Spleen (tissue), 11 donors: ENCODE measurements at regions not wholly inside any gene's neighbourhood (a gene's known extent, or its start where the extent isn't known, plus 50 kb on each side); places are given as distances from the start of the nearest gene placed in this dataset.

Experiments used
- DNase-seq: peaks from one replicate; pipeline ENCODE4 v3.0.0-alpha.2; 2020
- H3K27ac ChIP-seq, 8 donors: fragments of 200-600 bp; sonication (generic) in 7 of 8; 1 replicate in 4 of 8; 2 replicates in 4 of 8; pipeline versions ENCODE4 v1.5.0 to v1.8.0; 2016 to 2021; ENCODE audit warnings: inconsistent platforms in 4 of 8, mild to moderate bottlenecking in 4 of 8, moderate library complexity in 1 of 8
- H3K27me3 ChIP-seq, 7 donors: fragments of 200-600 bp; sonication (generic) in 6 of 7; replicated peaks in 1 of 7; 1 replicate in 4 of 7; 2 replicates in 3 of 7; pipeline versions ENCODE4 v1.5.0 to v1.8.0; 2016 to 2021; ENCODE audit warnings: inconsistent platforms in 3 of 7, mild to moderate bottlenecking in 1 of 7
- H3K36me3 ChIP-seq, 6 donors: fragments of 200-600 bp; sonication (generic) in 5 of 6; 1 replicate in 4 of 6; 2 replicates in 2 of 6; pipeline versions ENCODE4 v1.5.0 to v1.8.0; 2016 to 2021; ENCODE audit warnings: inconsistent platforms in 2 of 6
- H3K4me1 ChIP-seq, 6 donors: fragments of 200-600 bp; sonication (generic) in 5 of 6; 1 replicate in 3 of 6; 2 replicates in 3 of 6; pipeline versions ENCODE4 v1.5.0 to v1.8.0; 2016 to 2021; ENCODE audit warnings: inconsistent platforms in 3 of 6
- H3K4me3 ChIP-seq, 8 donors: fragments of 200-600 bp; sonication (generic) in 7 of 8; 1 replicate in 4 of 8; 2 replicates in 4 of 8; pipeline versions ENCODE4 v1.5.0 to v1.8.0; 2016 to 2021; ENCODE audit warnings: inconsistent platforms in 4 of 8, mild to moderate bottlenecking in 4 of 8, moderate library complexity in 2 of 8
- H3K9me3 ChIP-seq, 8 donors: fragments of 200-600 bp; sonication (generic) in 7 of 8; 1 replicate in 4 of 8; 2 replicates in 4 of 8; pipeline versions ENCODE4 v1.5.0 to v1.8.0; 2016 to 2021; ENCODE audit warnings: inconsistent platforms in 4 of 8
- CTCF ChIP-seq, 11 experiments: fragments of 200-600 bp in 7 of 11; fragments of 450-650 bp in 4 of 11; sonication (generic) in 4 of 11; IDR thresholded peaks in 8 of 11; conservative IDR thresholded peaks in 3 of 11; 1 replicate in 7 of 11; 2 replicates in 4 of 11; pipeline versions ENCODE4 v1.4.0 to v1.8.0; 2016 to 2021; ENCODE audit warnings: antibody characterized with exemption in 11 of 11, inconsistent platforms in 4 of 11, mild to moderate bottlenecking in 1 of 11
- POLR2A ChIP-seq, 3 donors: fragments of 450-650 bp; IDR thresholded peaks; one replicate each; pipeline ENCODE4 v1.5.1; 2017; ENCODE audit warnings: antibody characterized with exemption in 3 of 3, mild to moderate bottlenecking in 1 of 3
- POLR2AphosphoS5 ChIP-seq, 3 donors: sonication (generic); formaldehyde crosslinking; IDR thresholded peaks; one replicate each; pipeline ENCODE4 v1.5.1; 2017; ENCODE audit warnings: antibody characterized with exemption in 3 of 3
- WGBS, 5 donors: extraction: QIAGEN DNeasy Blood & Tissue Kit in 3 of 5; methylation state at CpG; one replicate each; pipeline versions ENCODE4 v1.1.5 to v1.1.7; 2013 to 2018; 5-methylcytosine and 5-hydroxymethylcytosine counted together
- intact Hi-C: fragments of 100-400 bp; cut with DNase I; formaldehyde crosslinking; loops from one replicate; pipeline ENCODE4 v1.15.0; 2023; ENCODE audit warnings: low total_unique reads
- donor health status: healthy with polysubstance abuse.
- donor health status: DM: no; HTN: no; CAD: no; lungs with moderate emphysema.
- donor health status: DM: no; HTN: no; CAD: no.
- donor health status: Bipolar disorder and iron deficiency.
- donor health status: healthy.
- donor health status: DM: no; HTN: no; CAD: no.
- donor health status: DM: yes; HTN: yes; CAD: no.

GRCh38 chr6:112659912-112660311 lies 312.8 kb downstream of the RFPL4B start:
- Histone ChIP-seq H3K4me3 (no peak overlapping the region), H3K4me1 (no peaks in the 10 kb centered on the region), H3K27me3 (no peaks in the 10 kb centered on the region), H3K9me3 (no peaks in the 10 kb centered on the region), H3K36me3 (no peaks in the 10 kb centered on the region), H3K27ac (no peak overlapping the region)
- DNase-seq: no peak
- no peak for TF ChIP-seq POLR2AphosphoS5 (IDR thresholded peaks at IDR 0.05)
- no peak for TF ChIP-seq POLR2A (IDR thresholded peaks at IDR 0.05)
- no peak for TF ChIP-seq CTCF (IDR thresholded peaks at IDR 0.05 in 8 of 11, conservative IDR thresholded peaks at IDR 0.05 in 3 of 11)
- intact Hi-C loops: no loop called here

DNA sequence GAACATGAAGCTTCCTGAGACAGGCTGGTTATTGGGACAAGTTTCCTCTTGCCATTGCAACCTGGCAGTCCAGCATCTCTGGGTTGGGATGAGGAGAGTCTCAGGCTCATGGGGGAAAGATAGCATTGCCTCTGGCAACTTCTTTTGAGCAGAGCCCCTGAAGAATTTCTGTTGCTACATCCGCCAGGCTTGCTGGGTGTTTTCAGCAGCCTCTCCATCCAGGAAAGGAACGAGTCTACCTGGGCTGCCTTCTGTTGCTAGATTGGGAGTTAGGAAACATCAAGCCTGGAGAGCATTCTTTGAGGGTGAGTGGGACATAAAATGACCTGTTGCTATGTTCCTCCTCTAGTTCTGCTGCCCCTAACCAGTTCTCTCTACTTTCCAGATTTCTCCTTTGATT lies 313.5 kb downstream of the RFPL4B start:
- 79 to 95% (median 87%) methylated on average over 2 of the region's 2 CpGs for WGBS, 5 donors
- Histone ChIP-seq H3K27ac (no peak overlapping the region), H3K36me3 (no peaks in the 10 kb centered on the region), H3K4me3 (no peak overlapping the region), H3K4me1 (no peaks in the 10 kb centered on the region), H3K27me3 (no peaks in the 10 kb centered on the region), H3K9me3 (no peaks in the 10 kb centered on the region)
- DNase-seq: no peak
- intact Hi-C loops: no loop called here
- TF ChIP-seq POLR2A (IDR thresholded peaks at IDR 0.05): no peak
- TF ChIP-seq POLR2AphosphoS5 (IDR thresholded peaks at IDR 0.05): no peak
- no peak for TF ChIP-seq CTCF (IDR thresholded peaks at IDR 0.05 in 8 of 11, conservative IDR thresholded peaks at IDR 0.05 in 3 of 11)

GRCh38 chr6:112663698-112664097 lies 316.6 kb downstream of the RFPL4B start:
- Histone ChIP-seq H3K27me3 (no peaks in the 10 kb centered on the region), H3K4me3 (no peak overlapping the region), H3K36me3 (no peaks in the 10 kb centered on the region), H3K9me3 (peaks cover 0 to 10% (median 0%) of the 10 kb centered on the region in 8 donors), H3K27ac (no peak overlapping the region), H3K4me1 (no peaks in the 10 kb centered on the region)
- WGBS, 5 donors: 76 to 87% (median 86%) methylated on average over 4 of the region's 4 CpGs
- TF ChIP-seq POLR2A (IDR thresholded peaks at IDR 0.05) (no peak), CTCF (IDR thresholded peaks at IDR 0.05 in 8 of 11, conservative IDR thresholded peaks at IDR 0.05 in 3 of 11) (no peak), POLR2AphosphoS5 (IDR thresholded peaks at IDR 0.05) (no peak)
- intact Hi-C loops: no loop called here
- no peak for DNase-seq

DNA sequence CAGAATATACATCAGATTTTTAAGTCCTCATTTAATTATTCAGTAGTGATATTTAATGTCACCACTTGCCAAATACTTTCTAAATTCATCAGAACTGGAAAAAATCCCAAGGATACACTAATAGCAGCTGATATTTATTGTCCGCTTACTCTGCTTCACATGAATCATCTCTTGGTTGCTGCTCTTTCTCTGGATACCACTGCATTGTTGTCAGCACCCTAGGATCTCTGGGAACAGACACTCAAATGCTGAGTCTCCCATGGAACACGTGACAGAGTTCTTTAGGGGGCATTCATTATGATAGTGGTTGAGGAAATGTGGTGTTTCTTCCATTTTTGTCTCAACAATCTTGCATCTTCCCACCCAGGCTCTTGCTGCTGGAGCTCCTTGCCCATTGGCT lies 318.0 kb downstream of the RFPL4B start:
- Histone ChIP-seq H3K4me3 (no peak overlapping the region), H3K4me1 (no peaks in the 10 kb centered on the region), H3K9me3 (peaks cover 0 to 11% (median 0%) of the 10 kb centered on the region in 8 donors), H3K27ac (no peak overlapping the region), H3K27me3 (no peaks in the 10 kb centered on the region), H3K36me3 (no peaks in the 10 kb centered on the region)
- WGBS, 5 donors: 75 to 84% (median 79%) methylated on average over 2 of the region's 2 CpGs
- intact Hi-C loops: no loop called here
- no peak for DNase-seq
- TF ChIP-seq POLR2AphosphoS5 (IDR thresholded peaks at IDR 0.05) (no peak), POLR2A (IDR thresholded peaks at IDR 0.05) (no peak), CTCF (IDR thresholded peaks at IDR 0.05 in 8 of 11, conservative IDR thresholded peaks at IDR 0.05 in 3 of 11) (no peak)
